ENCODE measurements at regions not wholly inside any gene's neighbourhood (a gene's known extent, or its start where the extent isn't known, plus 50 kb on each side); places are given as distances from the start of the nearest gene placed in this dataset.

DNA sequence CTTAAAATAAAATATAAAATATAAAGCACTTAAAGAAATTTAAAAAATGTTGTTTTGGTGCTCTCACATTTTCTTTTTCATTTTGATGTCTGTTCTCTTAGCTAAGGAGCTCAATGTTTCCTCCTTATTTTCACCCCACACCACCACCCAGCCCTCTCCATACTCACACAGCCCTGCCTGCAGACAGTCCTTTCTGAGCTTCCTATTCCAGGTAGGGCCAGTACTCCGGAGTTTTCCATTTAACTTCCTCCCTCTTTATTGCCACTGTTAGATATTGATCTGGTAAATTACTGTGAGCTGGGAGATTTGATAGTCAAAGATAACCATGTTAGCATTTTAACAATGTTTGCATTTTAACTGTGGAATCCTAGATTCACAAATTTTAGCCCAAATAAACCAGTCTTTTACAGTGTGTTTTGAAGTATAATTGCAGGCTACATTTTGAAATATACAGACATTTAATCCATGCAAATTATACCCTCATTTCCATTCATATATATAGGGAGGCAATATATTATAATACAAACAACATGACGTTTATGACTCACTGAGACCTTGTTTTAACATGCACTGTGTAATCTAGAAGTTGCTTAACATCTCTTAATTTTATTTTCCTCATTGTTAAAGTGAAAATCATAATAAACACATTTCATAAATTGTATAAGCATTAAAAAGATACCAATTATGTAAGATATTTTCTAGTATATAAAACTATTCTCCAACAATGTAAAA lies 927.1 kb downstream of the NR2F1-AS1 start:
- Histone ChIP-seq H2AFZ (ENCODE audit: control insufficient read depth, low read depth, low read length) (no peak overlapping the region), H3K27me3 (replicated peaks in 1 of 2; ENCODE audit: control insufficient read depth in 2 of 2, insufficient read depth in 2 of 2, low read length in 1 of 2) (no peaks in the 10 kb centered on the region), H3K4me2 (ENCODE audit: control insufficient read depth, insufficient read depth) (no peak overlapping the region), H3K36me3 (ENCODE audit: control insufficient read depth in 2 of 2, insufficient read depth in 2 of 2, low read length in 1 of 2) (no peaks in the 10 kb centered on the region), H3K79me2 (ENCODE audit: control insufficient read depth, insufficient read depth, low read length) (no peaks in the 10 kb centered on the region), H4K20me1 (ENCODE audit: control insufficient read depth, insufficient read depth) (no peaks in the 10 kb centered on the region), H3K9me3 (replicated peaks; ENCODE audit: control insufficient read depth, insufficient read depth, low read length) (no peaks in the 10 kb centered on the region), H3K9ac (ENCODE audit: control insufficient read depth, insufficient read depth, low read length) (no peak overlapping the region), H3K4me1 (ENCODE audit: control insufficient read depth, insufficient read depth, low read length) (no peaks in the 10 kb centered on the region), H3K4me3 (no peak overlapping the region), H3K27ac (ENCODE audit: control insufficient read depth, insufficient read depth) (no peak overlapping the region)
- DNase-seq (ENCODE audit: low read depth, low spot score) (no peak), FAIRE-seq (no peak), ATAC-seq (no peak)
- 0% methylated on average over 2 of the region's 2 CpGs for WGBS (ENCODE audit: insufficient coverage, insufficient replicate concordance, low lambda C conversion rate, missing lambda C conversion rate)
- in situ Hi-C loops (cut with MboI), result no loop called here
- ChIA-PET SMC1A (ENCODE audit: uncharacterized antibody, unreplicated experiment) (no interaction called here), RAD21 (ENCODE audit: unreplicated experiment) (no interaction called here), CTCF (no interaction called here), POLR2A (no interaction called here)
- intact Hi-C loops (cut with micrococcal nuclease; ENCODE audit: unreplicated experiment), result no loop called here
- no TSS peak for BruUV-seq (replicated peaks)
- TF ChIP-seq TBL1XR1 (IDR thresholded peaks at IDR 0.05; ENCODE audit: low read depth, low read length) (no peak), ETV6 (conservative IDR thresholded peaks at IDR 0.05 in 1 of 2, IDR thresholded peaks at IDR 0.05 in 1 of 2; ENCODE audit: borderline replicate concordance in 1 of 2, low read depth in 1 of 2) (no peak), ESRRA (IDR thresholded peaks at IDR 0.05; ENCODE audit: low read length) (no peak), FOS (IDR thresholded peaks at IDR 0.05; ENCODE audit: borderline replicate concordance, extremely low read depth, insufficient read length) (no peak), PML (IDR thresholded peaks at IDR 0.05; ENCODE audit: low read length) (no peak), ZBED1 (IDR thresholded peaks at IDR 0.05; ENCODE audit: borderline replicate concordance) (no peak), TCF12 (IDR thresholded peaks at IDR 0.05; ENCODE audit: low read depth, low read length) (no peak), TAF1 (IDR thresholded peaks at IDR 0.05; ENCODE audit: borderline replicate concordance, low read depth, low read length) (no peak), CREB1 (IDR thresholded peaks at IDR 0.05; ENCODE audit: low read depth) (no peak), DPF2 (IDR thresholded peaks at IDR 0.05) (no peak)
- TF ChIP-seq, protein P1, sequence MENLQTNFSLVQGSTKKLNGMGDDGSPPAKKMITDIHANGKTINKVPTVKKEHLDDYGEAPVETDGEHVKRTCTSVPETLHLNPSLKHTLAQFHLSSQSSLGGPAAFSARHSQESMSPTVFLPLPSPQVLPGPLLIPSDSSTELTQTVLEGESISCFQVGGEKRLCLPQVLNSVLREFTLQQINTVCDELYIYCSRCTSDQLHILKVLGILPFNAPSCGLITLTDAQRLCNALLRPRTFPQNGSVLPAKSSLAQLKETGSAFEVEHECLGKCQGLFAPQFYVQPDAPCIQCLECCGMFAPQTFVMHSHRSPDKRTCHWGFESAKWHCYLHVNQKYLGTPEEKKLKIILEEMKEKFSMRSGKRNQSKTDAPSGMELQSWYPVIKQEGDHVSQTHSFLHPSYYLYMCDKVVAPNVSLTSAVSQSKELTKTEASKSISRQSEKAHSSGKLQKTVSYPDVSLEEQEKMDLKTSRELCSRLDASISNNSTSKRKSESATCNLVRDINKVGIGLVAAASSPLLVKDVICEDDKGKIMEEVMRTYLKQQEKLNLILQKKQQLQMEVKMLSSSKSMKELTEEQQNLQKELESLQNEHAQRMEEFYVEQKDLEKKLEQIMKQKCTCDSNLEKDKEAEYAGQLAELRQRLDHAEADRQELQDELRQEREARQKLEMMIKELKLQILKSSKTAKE (IDR thresholded peaks at IDR 0.05; ENCODE audit: low read depth, poor library complexity, severe bottlenecking), result no peak
- TF ChIP-seq, protein P2, sequence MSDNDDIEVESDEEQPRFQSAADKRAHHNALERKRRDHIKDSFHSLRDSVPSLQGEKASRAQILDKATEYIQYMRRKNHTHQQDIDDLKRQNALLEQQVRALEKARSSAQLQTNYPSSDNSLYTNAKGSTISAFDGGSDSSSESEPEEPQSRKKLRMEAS (IDR thresholded peaks at IDR 0.05; ENCODE audit: low read depth, low read length), result no peak
- TF ChIP-seq, protein P3, sequence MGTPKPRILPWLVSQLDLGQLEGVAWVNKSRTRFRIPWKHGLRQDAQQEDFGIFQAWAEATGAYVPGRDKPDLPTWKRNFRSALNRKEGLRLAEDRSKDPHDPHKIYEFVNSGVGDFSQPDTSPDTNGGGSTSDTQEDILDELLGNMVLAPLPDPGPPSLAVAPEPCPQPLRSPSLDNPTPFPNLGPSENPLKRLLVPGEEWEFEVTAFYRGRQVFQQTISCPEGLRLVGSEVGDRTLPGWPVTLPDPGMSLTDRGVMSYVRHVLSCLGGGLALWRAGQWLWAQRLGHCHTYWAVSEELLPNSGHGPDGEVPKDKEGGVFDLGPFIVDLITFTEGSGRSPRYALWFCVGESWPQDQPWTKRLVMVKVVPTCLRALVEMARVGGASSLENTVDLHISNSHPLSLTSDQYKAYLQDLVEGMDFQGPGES (IDR thresholded peaks at IDR 0.05), result no peak

Measured in GM12878 (cell line).